HG03108 (cell line): ENCODE measurements at regions not wholly inside any gene's neighbourhood (a gene's known extent, or its start where the extent isn't known, plus 50 kb on each side); places are given as distances from the start of the nearest gene placed in this dataset.
"Not testable (repeated sequence)": the region's sequence is repeated elsewhere in the genome, so short reads cannot be mapped to it uniquely, and the experiment has no call there.

Source experiments
- ATAC-seq: cut with Tn5 transposase; IDR thresholded peaks from one replicate; pipeline ENCODE4 v1.9.1; 2021; ENCODE audit warnings: moderate library complexity; ENCODE audit not compliant: unreplicated experiment

- ATAC-seq = no peak
These were observed 1394.1 kb downstream of the PCDH9 start for GRCh38 chr13:65836066-65836465.

DNA sequence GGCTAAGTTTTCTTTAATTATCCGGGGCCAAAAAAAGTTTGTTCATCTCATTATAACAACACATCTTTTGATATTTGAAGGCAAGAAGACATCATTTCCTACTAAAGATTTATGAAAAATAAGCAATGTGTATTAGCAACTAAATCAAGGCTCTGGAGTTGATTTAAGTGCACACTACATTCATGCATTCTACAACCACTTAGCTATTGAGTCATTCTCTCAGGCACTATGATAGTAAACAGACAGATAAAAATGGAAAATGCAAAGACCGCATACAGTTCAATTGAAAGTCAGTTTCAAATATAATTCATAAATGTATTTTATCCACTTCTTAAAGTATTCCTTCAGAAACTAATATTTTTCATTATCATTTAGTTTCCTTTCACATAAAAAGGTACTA, 1395.2 kb downstream of the PCDH9 start:
- no peak for ATAC-seq

GRCh38 chr13:65830411-65831205, 1399.5 kb downstream of the PCDH9 start:
- ATAC-seq = no peak

DNA sequence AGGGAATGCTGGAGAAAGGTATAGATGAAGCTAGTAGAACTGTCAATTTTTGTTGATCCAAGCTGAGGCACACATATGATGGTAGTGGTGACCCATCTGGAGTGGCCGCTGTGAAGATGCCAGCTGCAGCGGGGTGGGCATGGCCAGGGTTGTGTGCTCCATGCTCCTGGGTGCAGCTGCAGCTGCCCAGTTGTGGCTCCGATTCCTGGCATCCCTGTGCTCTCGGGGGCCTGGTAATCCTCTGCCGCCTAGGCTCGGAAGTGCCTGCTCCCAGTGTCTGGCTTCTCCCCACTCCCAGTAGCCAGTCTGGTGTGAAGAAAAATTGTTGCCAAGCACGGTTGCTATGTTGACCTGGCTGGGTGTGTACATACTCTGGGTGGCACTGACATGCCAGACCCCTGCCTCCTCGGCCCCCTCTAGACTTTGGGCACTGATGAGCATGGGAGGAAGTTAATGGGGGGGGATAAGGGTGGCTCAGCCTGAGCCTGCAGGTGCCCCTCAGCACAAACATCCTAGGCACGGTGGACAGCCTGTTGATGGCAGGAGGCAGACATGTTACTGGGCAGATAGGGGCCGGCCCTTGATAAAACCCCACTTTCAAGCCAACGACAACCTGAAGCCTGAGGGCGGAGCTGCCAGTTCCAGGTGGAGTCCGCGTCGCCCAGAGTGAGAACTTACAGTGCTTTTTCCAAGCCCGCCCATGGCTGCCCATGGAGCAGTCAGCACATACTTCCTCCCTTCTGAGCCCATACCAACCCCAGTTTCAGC, 1400.7 kb downstream of the PCDH9 start:
- no peak for ATAC-seq

DNA sequence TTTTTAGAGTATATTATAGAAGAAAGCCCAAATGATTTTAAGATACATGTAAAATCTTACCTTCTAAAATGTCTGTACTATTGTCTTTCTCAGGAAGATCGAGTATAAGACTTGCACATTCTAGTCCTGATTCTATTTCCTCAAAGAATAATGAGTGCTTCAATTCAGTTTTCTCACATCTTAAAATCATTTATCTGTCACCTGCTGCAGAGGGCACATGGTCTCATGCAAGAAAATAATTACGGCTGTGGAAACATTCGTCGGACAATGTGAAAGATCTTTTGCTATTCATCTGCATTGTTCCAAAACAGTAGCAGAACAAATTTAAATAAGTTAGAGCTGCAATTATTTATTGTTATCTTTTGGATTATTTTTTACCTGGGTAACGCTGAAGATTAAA, 1403.5 kb downstream of the PCDH9 start:
- ATAC-seq = no peak

DNA sequence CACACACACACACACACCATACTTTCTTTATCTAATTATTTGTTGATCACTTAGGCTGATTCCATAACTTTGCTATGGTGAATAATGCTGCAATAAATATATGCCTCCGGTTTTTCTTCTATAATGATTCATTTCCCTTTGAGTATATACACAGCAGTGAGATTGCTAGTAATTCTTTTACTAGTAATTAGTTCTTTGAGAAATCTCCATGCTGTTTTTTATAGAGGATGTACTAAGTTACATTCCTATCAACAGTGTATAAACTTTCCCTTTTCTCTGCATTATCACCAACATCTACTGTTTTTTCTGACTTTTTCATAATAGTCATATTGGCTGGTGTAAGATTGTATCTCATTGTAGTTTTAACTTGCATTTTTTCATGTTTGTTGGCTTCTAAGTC, 1405.1 kb downstream of the PCDH9 start:
- no peak for ATAC-seq

DNA sequence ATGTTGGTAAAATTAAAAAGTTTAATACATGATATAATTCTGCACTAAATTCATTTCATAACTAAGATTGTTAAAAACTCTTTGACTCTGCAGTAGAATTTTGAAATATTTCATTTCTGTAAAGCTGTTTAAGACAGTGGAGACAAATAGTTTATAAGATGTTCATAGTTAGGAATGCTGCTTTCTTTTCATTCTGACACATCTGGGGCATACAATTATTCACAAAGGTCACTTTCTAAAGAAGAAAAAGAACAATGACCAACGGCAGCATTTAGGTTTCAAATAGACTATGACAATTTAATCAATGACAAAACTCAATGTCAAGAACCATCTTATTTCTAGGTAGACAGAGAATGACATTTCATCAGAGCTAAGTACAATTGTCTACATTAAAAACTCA, 1422.1 kb downstream of the PCDH9 start:
- no peak for ATAC-seq

GRCh38 chr13:65803530-65804392, 1426.4 kb downstream of the PCDH9 start:
- no peak for ATAC-seq

- ATAC-seq = no peak
These were observed 1440.3 kb downstream of the PCDH9 start for GRCh38 chr13:65789815-65790214.

DNA sequence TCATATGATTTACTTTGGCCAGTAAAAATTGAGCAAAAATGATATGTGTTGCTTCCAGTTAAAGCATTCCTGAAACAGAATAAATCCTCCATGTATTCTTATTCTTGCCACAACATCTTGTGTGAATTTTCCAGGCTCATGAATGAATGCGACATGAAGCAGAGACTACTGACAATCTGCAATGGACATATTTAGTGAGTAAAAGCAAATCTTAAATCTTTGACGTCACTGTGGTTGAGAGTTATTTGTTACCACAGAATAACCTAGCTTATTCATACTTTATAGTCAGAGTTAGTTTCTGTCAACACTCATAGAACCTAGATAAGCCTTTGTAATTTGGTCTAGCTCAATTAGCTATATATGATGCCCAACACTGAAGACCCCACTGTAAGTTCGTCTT, 1443.1 kb downstream of the PCDH9 start:
- no peak for ATAC-seq

DNA sequence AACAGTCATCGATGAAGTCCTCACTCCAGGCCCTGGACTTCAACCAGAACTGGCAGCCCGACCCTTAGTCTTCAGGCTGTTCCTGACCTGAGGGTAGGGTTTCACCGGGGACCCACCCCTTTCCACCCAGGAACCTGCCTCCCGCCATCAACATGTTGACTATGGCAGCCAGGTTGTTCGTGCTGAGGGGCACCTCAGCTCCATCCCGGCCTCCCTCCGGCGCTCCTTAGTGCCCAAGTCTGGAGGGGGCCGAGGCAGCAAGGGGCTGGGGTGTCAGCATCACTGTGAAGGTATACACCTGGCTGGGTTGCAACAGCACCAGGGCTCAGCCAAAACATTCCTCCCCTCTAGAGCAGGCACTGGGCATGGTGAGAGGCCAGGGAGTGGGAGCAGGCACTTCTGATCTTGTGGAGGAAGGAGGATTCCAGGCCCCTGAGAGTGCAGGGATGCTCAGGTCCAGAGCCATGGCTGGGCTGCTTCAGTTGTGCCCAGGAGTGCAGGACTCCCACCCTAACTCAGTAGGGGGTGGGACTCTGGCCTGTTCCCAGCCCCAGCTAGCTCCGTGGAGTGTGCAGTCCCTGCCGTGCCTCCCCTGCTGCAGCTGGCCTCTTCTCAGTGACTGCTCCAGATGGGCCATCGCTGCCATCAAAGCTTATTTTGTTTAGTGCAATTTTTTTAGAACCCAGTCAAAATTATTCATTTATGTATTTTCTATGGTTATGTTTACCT, 1445.9 kb downstream of the PCDH9 start:
- no peak for ATAC-seq

- ATAC-seq = no peak
These were observed 1446.8 kb downstream of the PCDH9 start for GRCh38 chr13:65783383-65783782.

- not testable (repeated sequence) for ATAC-seq
These were observed 1458.3 kb downstream of the PCDH9 start for GRCh38 chr13:65771704-65772313.

GRCh38 chr13:65768545-65768944, 1461.6 kb downstream of the PCDH9 start:
- ATAC-seq = no peak

DNA sequence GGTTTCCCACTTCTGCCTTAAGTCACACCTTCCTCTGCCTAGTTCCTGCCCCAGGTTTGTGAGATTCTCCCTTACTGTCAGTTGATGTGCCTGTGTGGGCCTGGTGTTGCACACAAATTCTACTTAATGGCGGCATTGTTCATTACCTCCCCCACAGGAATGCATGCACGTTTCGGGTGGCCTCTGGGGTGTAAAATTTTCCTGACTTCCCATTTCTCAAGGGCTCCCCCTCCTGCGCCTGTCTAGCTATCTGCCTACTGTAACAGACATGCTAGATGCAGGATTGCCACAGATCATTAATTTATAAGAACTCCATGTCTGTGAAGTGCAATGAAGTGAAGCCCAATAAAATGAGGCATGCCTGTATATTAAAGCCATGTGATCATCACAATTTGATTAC, 1466.3 kb downstream of the PCDH9 start:
- ATAC-seq = no peak

DNA sequence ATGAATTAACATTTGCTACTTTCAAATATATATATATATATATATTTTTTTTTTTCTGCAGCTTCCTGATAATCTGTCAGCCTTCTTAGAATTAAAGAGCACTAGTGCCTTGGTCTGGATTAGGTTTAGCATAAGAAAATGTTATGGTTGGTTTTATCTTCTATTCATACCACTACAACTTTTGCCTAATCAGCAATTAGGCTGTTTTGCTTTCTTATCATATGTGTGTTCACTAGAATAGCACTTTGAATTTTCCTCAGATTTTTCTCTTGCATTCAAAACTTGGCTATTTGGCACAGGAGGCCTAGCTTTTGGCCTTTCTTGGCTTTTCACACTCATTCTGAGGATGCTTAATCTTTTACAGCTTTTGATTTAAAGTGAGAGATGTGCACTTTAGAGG, 1468.1 kb downstream of the PCDH9 start:
- no peak for ATAC-seq

DNA sequence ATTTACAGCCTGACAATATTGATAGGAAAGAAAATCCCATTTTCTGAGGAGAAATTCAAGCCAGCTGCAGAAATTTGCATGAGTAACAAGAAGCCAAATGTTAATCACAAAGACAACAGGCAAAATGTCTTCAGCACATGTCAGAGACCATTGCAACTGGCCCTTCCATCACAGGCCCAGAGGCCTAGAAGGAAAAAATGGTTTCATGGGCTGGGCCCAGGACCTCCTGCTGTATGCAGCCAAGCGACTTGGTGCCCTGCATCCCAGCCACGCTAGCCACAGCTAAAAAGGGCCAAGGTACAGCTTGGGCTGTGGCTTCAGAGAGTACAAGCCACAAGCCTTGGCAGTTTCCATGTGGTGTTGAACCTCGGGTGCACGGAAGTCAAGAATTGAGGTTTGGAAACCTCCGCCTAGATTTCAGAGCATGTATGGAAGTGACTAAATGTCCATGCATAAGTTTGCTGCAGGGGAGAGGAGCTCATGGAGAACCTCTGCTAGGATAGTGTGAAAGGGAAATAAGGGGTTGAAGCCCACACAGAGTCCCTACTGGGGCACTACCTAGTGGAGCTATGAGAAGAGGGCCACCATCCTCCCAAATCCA, 1474.0 kb downstream of the PCDH9 start:
- ATAC-seq = no peak

DNA sequence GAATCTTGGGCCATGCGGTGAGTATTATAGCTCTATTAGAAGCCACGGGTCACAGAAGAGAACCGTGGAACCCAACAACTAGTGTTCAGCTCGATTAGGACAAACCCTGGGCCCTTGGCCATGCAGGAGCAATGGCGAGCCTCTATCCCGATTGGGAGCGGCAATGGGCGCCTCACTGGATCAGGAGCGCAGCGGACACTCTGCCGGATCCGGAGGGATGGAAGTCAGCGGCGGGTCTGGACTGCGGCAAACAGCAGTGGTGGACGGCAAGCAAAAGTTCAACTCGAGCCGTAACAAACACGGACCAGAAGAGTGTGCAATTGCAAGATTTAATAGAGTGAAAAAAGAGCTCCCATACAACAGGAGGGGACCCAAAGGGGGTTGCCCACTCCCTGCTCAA, 1481.9 kb downstream of the PCDH9 start:
- ATAC-seq = no peak

- ATAC-seq = no peak
These were observed 1483.7 kb downstream of the PCDH9 start for GRCh38 chr13:65746406-65746921.

DNA sequence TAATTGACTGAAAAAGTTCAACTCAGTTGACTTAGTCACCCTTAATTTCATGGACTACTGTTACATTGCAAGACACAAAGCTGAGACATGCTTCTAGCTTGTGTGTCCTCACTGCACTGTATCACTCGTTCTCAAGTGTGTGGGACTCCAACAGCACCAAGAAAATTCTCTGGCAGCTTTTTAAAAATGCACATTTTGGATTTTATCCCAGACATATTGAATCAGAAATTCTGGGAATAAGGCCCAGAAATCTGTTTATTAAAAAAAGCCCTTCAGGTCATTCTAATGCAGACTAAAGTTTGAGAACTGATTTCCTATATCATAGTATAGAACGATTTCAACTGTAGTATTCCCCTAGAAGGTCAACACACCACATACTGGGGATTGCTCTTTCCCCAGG, 1485.3 kb downstream of the PCDH9 start:
- no peak for ATAC-seq
